Fibroblast of villous mesenchyme (primary cell): ENCODE measurements at regions not wholly inside any gene's neighbourhood (a gene's known extent, or its start where the extent isn't known, plus 50 kb on each side); places are given as distances from the start of the nearest gene placed in this dataset.
"Not testable (repeated sequence)": the region's sequence is repeated elsewhere in the genome, so short reads cannot be mapped to it uniquely, and the experiment has no call there.

ENCODE experiments used
- DNase-seq: peaks from one replicate; pipeline ENCODE4 v3.0.0-alpha.2; 2010; ENCODE audit warnings: low read depth
- H3K4me3 ChIP-seq: 2 replicates; pipeline ENCODE4 v1.5.1; 2011; ENCODE audit warnings: low read depth, mild to moderate bottlenecking, low read length
- TF ChIP-seq, protein P1 (sequence below): IDR thresholded peaks from 2 replicates; pipeline ENCODE4 v1.5.1; 2012; ENCODE audit warnings: low read depth, mild to moderate bottlenecking, low read length; ENCODE audit not compliant: insufficient read depth

DNA sequence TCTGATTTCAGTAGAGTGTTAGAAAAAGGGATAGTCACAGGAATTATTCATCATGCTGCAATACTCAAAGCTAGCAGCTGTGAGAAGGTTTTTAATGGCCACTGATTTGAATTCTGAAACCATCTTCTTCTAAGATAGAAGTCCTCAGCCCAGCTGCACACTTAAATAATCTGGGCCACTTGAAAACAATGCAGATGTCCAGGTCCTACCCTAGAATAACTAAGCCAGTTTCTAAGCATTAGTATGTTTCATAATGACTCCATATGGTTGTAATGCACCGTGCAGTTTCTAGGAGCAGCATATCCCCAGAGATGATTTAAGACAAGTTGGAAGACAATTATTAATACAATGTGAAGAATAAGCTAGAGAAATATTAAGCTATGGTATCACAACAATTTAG, 159.9 kb upstream of the FBXL17 start:
- H3K4me3 ChIP-seq = no peak overlapping the region
- DNase-seq = no peak
- TF ChIP-seq, protein P1, sequence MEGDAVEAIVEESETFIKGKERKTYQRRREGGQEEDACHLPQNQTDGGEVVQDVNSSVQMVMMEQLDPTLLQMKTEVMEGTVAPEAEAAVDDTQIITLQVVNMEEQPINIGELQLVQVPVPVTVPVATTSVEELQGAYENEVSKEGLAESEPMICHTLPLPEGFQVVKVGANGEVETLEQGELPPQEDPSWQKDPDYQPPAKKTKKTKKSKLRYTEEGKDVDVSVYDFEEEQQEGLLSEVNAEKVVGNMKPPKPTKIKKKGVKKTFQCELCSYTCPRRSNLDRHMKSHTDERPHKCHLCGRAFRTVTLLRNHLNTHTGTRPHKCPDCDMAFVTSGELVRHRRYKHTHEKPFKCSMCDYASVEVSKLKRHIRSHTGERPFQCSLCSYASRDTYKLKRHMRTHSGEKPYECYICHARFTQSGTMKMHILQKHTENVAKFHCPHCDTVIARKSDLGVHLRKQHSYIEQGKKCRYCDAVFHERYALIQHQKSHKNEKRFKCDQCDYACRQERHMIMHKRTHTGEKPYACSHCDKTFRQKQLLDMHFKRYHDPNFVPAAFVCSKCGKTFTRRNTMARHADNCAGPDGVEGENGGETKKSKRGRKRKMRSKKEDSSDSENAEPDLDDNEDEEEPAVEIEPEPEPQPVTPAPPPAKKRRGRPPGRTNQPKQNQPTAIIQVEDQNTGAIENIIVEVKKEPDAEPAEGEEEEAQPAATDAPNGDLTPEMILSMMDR = no peak

DNA sequence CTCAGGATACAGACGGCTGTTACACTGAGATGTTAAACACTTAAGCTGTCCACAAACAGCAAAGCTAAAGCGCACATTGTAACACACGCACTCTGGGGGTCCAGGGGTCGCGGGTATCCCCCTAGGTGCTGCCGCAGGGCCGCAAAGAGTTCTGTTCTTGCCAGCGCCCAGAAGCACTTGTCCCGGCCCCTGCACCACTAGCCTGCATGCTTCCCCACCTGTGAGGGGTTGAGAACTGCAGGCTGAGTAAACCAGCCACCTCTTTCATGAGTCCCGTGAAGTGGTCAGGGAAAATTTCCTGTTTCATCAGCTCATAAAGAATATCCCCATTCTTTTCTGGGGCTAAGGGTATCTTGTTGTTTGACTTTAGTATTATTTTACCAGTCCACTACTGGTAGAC, 154.4 kb upstream of the FBXL17 start:
- TF ChIP-seq, protein P1 = no peak
- H3K4me3 ChIP-seq = no peak overlapping the region
- no peak for DNase-seq

DNA sequence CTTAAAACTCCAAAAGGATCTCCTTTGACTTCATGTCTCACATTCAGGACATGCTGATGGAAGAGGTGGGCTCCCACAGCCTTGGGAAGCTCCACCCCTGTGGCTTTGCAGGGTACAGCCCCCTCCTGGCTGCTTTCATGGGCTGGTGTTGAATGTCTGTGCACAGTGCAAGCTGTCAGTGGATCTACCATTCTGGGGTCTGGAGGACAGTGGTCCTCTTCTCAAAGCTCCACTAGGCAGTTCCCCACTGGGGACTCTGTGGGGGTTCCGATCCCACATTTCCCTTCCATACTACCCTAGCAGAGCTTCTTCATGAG, 150.2 kb upstream of the FBXL17 start:
- not testable (repeated sequence) for H3K4me3 ChIP-seq, DNase-seq

DNA sequence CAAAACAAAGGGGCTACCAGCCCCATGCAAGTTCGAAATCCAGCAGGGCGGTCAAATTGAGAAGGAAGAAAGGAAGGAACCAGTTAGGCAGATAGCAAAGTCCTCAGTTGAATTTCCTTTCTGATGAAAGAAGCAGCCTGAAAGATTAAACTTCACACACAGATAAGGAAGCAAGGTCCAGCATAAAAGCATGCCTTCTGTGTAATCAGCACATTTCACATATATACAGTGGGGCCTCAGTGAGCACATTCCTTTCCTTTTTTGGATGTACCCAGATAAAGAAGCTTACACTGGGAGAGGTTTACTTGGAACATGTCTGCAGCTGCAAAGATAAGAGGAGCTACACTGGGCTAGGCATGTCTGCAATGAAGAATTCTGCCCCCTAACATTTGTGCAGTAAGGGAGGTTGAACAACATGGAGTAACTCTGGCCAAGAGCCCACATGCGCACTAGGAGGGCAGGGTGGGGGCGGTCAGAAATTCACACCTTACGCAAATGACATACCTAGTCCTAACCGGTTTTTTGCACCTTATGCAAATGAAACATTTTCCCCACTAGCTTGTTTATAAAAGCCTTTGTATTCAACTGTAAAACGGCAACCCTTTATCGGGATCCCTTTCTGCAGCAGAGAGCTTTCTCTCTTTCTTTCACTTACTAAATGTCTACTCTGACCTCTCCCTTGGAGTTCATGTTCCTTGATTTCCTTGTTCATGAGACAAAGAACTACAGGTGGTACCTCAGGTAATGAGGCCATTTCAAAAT, 149.7 kb upstream of the FBXL17 start:
- DNase-seq = peak; percentile 96

DNA sequence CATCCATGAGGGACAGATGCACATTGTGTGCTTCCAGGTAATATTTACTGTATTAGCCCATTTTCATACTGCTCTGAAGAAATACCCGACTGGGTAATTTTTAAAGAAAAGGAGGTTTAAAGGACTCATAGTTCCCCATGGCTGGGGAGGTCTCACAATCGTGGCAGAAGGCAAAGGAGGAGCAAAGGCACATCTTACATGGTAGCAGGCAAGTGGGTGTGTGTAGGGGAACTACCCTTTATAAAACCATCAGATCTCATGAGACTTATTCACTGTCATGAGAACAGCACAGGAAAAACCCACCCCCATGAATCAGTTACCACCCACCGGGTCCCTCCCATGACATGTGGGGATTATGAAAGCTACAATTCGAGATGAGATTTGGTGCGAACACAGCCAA, 148.8 kb upstream of the FBXL17 start:
- TF ChIP-seq, protein P1 = no peak

More for the DNA sequence above, 149.7 kb upstream of the FBXL17 start:
- no peak overlapping the region for H3K4me3 ChIP-seq
- TF ChIP-seq, protein P1 = no peak

DNA sequence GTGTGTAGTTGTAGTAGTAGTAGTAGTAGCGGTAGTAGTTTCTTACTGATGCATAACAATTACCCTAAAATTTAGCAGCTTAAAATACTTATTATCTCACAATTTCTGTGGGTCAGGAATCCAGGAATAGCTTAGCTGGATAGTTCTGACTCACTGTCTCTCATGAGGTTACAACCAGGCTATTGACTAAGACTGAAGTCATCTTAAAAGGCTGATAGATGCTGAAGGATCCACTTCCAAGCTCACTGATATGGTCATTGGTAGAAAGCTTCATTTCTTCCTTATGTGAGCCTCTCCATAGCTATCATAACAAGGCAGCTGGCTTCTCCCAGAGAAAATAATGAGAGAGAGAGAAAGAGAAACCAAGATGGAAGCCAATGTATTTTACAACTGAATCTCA, 147.5 kb upstream of the FBXL17 start:
- H3K4me3 ChIP-seq = no peak overlapping the region
- TF ChIP-seq, protein P1 = no peak
- DNase-seq = no peak

More for the DNA sequence above, 148.8 kb upstream of the FBXL17 start:
- DNase-seq = no peak
- no peak overlapping the region for H3K4me3 ChIP-seq

DNA sequence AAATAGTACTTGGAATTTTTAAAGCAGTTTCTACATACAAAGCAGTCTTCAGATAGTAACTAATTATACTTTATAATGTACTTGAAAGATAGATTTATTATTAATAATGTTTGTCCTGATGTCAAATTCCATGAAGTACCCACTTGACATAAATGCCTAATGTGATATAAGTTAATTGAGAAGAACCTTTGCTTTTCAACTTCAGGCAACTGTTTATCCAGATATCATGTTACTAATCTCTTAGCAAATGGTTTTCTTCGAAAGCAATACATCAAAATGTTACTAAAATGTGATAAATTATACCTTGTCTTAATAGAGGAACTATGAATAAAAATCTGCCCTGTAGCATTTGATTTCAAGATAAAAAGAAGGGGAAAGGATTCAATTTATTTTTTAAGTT, 146.8 kb upstream of the FBXL17 start:
- TF ChIP-seq, protein P1 = no peak
- no peak overlapping the region for H3K4me3 ChIP-seq
- DNase-seq = no peak
